ENCODE measurements at regions not wholly inside any gene's neighbourhood (a gene's known extent, or its start where the extent isn't known, plus 50 kb on each side); places are given as distances from the start of the nearest gene placed in this dataset.

- Histone ChIP-seq H4K20me1 (ENCODE audit: insufficient read depth) (no peaks in the 10 kb centered on the region), H2AFZ (ENCODE audit: low read depth, low read length, poor library complexity, severe bottlenecking) (no peak overlapping the region), H3K4me2 (ENCODE audit: low read length) (no peak overlapping the region), H3K9ac (ENCODE audit: low read length) (no peak overlapping the region), H3K36me3 (ENCODE audit: control insufficient read depth in 1 of 2, insufficient read depth in 2 of 2, low read length in 2 of 2) (no peaks in the 10 kb centered on the region), H3K4me1 (ENCODE audit: control insufficient read depth in 1 of 2, insufficient read depth in 2 of 2, low read length in 2 of 2) (no peaks in the 10 kb centered on the region), H3K79me2 (ENCODE audit: insufficient read depth, low read length) (no peaks in the 10 kb centered on the region), H3K4me3 (replicated peaks in 1 of 2; ENCODE audit: low read depth in 1 of 2, low read length in 2 of 2) (no peak overlapping the region), H3K9me2 (ENCODE audit: insufficient read depth) (no peaks in the 10 kb centered on the region), H3K27me3 (ENCODE audit: insufficient read depth, low read length) (no peaks in the 10 kb centered on the region), H3K9me3 (ENCODE audit: control insufficient read depth in 1 of 2, insufficient read depth in 1 of 2, low read depth in 1 of 2, low read length in 2 of 2) (no peaks in the 10 kb centered on the region), H3K27ac (ENCODE audit: low read depth, low read length) (no peak overlapping the region)
- intact Hi-C loops (cut with micrococcal nuclease): no loop called here
- no peak for TF ChIP-seq ZNF274 (IDR thresholded peaks at IDR 0.05; ENCODE audit: low read depth, low read length)
- TF ChIP-seq ZFX (IDR thresholded peaks at IDR 0.05): no peak
- TF ChIP-seq MAX (IDR thresholded peaks at IDR 0.05): no peak
- ATAC-seq (no peak), DNase-seq (ENCODE audit: low read depth, low spot score) (no peak)
- CTCF ChIA-PET: no interaction called here
- POLR2A ChIA-PET: no interaction called here
- RAD21 ChIA-PET (ENCODE audit: low non-redundant PET in 1 of 2, low total read pairs in 2 of 2, uncharacterized antibody in 2 of 2, unreplicated experiment in 2 of 2): no interaction called here
- BruUV-seq (replicated peaks): no TSS peak
Measured at GRCh38 chr13:21826214-21827015, 155.5 kb downstream of the FGF9 start.

DNA sequence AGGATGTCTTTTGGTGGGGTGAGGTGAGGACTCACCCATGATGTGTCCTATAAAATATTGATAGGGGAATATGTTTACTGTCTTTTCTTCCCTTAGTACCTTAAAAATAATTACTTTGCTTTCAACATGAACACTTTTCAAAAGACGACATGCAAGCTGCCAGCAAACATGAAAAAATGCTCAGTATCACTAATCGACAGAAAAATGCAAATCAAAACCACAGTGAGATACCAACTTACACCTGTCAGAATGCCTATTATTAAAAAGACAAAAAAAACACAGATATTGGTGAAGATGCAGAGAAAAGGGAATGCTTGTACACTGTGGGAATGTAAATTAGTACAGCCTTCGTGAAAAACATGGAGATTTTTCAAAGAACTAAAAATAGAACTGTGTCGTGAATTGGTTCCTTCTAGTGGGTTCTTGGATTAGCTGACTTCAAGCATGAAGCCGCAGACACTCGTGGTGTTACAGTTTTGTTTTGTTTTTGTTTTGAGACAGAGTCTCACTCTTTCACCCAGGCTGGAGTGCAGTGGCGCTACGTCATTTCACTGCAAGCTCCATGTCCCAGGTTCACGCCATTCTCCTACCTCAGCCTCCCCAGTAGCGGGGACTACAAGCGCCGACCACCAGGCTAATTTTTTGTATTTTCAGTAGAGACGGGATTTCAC lies 160.9 kb downstream of the FGF9 start:
- Histone ChIP-seq H3K9me3 (ENCODE audit: control insufficient read depth in 1 of 2, insufficient read depth in 1 of 2, low read depth in 1 of 2, low read length in 2 of 2) (no peaks in the 10 kb centered on the region), H3K27ac (ENCODE audit: low read depth, low read length) (no peak overlapping the region), H3K27me3 (ENCODE audit: insufficient read depth, low read length) (no peaks in the 10 kb centered on the region), H3K36me3 (ENCODE audit: control insufficient read depth in 1 of 2, insufficient read depth in 2 of 2, low read length in 2 of 2) (no peaks in the 10 kb centered on the region), H3K4me3 (replicated peaks in 1 of 2; ENCODE audit: low read depth in 1 of 2, low read length in 2 of 2) (no peak overlapping the region), H3K4me2 (ENCODE audit: low read length) (no peak overlapping the region), H4K20me1 (ENCODE audit: insufficient read depth) (no peaks in the 10 kb centered on the region), H3K9me2 (ENCODE audit: insufficient read depth) (no peaks in the 10 kb centered on the region), H3K79me2 (ENCODE audit: insufficient read depth, low read length) (no peaks in the 10 kb centered on the region), H3K9ac (ENCODE audit: low read length) (no peak overlapping the region), H2AFZ (ENCODE audit: low read depth, low read length, poor library complexity, severe bottlenecking) (no peak overlapping the region), H3K4me1 (ENCODE audit: control insufficient read depth in 1 of 2, insufficient read depth in 2 of 2, low read length in 2 of 2) (no peaks in the 10 kb centered on the region)
- intact Hi-C loops (cut with micrococcal nuclease): no loop called here
- POLR2A ChIA-PET: no interaction called here
- ATAC-seq (no peak), DNase-seq (ENCODE audit: low read depth, low spot score) (no peak)
- TF ChIP-seq RAD21 (IDR thresholded peaks at IDR 0.05; ENCODE audit: low read depth): no peak
- TF ChIP-seq SP1 (IDR thresholded peaks at IDR 0.05; ENCODE audit: low read depth): no peak
- no peak for TF ChIP-seq SRF (IDR thresholded peaks at IDR 0.05; ENCODE audit: low read depth)
- TF ChIP-seq MAX (IDR thresholded peaks at IDR 0.05): no peak
- no peak for TF ChIP-seq CBX3 (IDR thresholded peaks at IDR 0.05; ENCODE audit: low read depth)
- no peak for TF ChIP-seq FOSL1 (IDR thresholded peaks at IDR 0.05; ENCODE audit: low read depth)
- no peak for TF ChIP-seq EZH2 (IDR thresholded peaks at IDR 0.05)
- no peak for TF ChIP-seq ZFX (IDR thresholded peaks at IDR 0.05)
- no peak for TF ChIP-seq POLR2A (IDR thresholded peaks at IDR 0.05; ENCODE audit: borderline replicate concordance, extremely low read depth, insufficient read depth, insufficient read length)
- no peak for TF ChIP-seq EGR1 (IDR thresholded peaks at IDR 0.05; ENCODE audit: low read depth)
- CTCF ChIA-PET: no interaction called here
- no TSS peak for BruUV-seq (replicated peaks)
- RAD21 ChIA-PET (ENCODE audit: low non-redundant PET in 1 of 2, low total read pairs in 2 of 2, uncharacterized antibody in 2 of 2, unreplicated experiment in 2 of 2): no interaction called here

Measured in HCT116 (cell line).